LNCAP (cell line): ENCODE measurements at regions not wholly inside any gene's neighbourhood (a gene's known extent, or its start where the extent isn't known, plus 50 kb on each side); places are given as distances from the start of the nearest gene placed in this dataset.

Source experiments
- CTCF ChIP-seq: fragments of 450-650 bp; IDR thresholded peaks from 2 replicates; pipeline ENCODE4 v1.5.1; 2017; ENCODE audit warnings: mild to moderate bottlenecking

GRCh38 chr4:96986816-96987215, 1146.9 kb downstream of the PDHA2 start:
- TF ChIP-seq CTCF = no peak

- TF ChIP-seq CTCF = no peak
These were observed 1151.2 kb downstream of the PDHA2 start for GRCh38 chr4:96991083-96991482.

- no peak for TF ChIP-seq CTCF
These were observed 1150.8 kb downstream of the STPG2 start for GRCh38 chr4:96992443-96992842.

GRCh38 chr4:96993560-96993959, 1149.7 kb downstream of the STPG2 start:
- TF ChIP-seq CTCF = no peak

- no peak for TF ChIP-seq CTCF
These were observed 1139.6 kb downstream of the STPG2 start for GRCh38 chr4:97003715-97004114.

- TF ChIP-seq CTCF = no peak
These were observed 1130.0 kb downstream of the STPG2 start for GRCh38 chr4:97013309-97013708.

GRCh38 chr4:97013711-97014110, 1129.6 kb downstream of the STPG2 start:
- no peak for TF ChIP-seq CTCF

GRCh38 chr4:97015301-97015700, 1128.0 kb downstream of the STPG2 start:
- no peak for TF ChIP-seq CTCF
